ENCODE measurements at regions not wholly inside any gene's neighbourhood (a gene's known extent, or its start where the extent isn't known, plus 50 kb on each side); places are given as distances from the start of the nearest gene placed in this dataset.
"Not testable (repeated sequence)": the region's sequence is repeated elsewhere in the genome, so short reads cannot be mapped to it uniquely, and the experiment has no call there.

DNA sequence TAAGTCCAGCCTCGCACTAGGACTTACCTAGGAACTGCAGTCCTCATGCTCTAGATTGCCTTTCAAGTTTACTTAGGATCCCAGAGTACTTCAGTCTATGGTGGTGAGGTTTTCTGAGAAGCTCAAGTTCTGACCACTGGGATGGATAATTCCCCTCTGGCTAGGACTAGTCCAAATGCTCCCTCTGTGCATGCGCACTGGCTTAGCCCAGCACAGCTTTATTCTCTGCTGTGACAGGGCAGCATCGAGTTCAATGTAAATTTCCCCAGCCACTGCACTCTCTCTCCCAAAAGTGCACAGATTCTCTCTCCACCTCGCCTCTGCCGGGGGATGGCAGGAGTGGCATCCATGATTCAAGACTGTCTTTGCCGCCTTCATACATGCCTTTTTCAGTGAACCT lies 241.6 kb downstream of the ZNF326 start:
- TF ChIP-seq, protein P1, sequence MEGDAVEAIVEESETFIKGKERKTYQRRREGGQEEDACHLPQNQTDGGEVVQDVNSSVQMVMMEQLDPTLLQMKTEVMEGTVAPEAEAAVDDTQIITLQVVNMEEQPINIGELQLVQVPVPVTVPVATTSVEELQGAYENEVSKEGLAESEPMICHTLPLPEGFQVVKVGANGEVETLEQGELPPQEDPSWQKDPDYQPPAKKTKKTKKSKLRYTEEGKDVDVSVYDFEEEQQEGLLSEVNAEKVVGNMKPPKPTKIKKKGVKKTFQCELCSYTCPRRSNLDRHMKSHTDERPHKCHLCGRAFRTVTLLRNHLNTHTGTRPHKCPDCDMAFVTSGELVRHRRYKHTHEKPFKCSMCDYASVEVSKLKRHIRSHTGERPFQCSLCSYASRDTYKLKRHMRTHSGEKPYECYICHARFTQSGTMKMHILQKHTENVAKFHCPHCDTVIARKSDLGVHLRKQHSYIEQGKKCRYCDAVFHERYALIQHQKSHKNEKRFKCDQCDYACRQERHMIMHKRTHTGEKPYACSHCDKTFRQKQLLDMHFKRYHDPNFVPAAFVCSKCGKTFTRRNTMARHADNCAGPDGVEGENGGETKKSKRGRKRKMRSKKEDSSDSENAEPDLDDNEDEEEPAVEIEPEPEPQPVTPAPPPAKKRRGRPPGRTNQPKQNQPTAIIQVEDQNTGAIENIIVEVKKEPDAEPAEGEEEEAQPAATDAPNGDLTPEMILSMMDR (IDR thresholded peaks at IDR 0.05; ENCODE audit: unreplicated experiment in 3 of 3): no peak
- peaks cover 6% of the 10 kb centered on the region for H3K27me3 Mint-ChIP-seq (ENCODE audit: low read depth)
- no peaks in the 10 kb centered on the region for H3K36me3 Mint-ChIP-seq (ENCODE audit: low read depth)
- H3K27ac Mint-ChIP-seq: no peak overlapping the region
- H3K9me3 Mint-ChIP-seq: peaks cover 26% of the 10 kb centered on the region
- no peaks in the 10 kb centered on the region for H3K4me1 Mint-ChIP-seq
- no peak overlapping the region for H3K4me3 Mint-ChIP-seq

DNA sequence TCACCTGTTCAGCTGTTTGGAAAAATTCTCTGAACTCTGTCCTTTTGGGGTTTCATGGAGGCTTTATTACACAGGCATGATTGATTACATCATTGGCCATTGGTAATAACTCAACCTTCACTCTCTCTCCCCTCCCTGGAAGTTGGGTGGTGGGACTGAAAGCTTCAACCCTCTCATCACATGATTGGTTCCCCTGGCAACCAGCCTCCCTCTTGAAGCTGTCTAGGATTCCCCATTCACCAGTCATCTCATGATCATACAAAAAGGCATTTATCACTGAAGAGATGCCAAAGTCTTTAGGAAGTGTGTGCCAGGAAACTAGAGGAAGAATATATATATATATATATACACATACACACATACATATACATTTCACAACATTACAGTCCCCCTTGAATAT lies 228.5 kb downstream of the ZNF326 start:
- Mint-ChIP-seq H3K4me1 (no peaks in the 10 kb centered on the region), H3K27ac (no peak overlapping the region), H3K9me3 (peaks cover 29% of the 10 kb centered on the region), H3K36me3 (ENCODE audit: low read depth) (peaks cover 9% of the 10 kb centered on the region), H3K27me3 (ENCODE audit: low read depth) (no peaks in the 10 kb centered on the region), H3K4me3 (no peak overlapping the region)
- TF ChIP-seq, protein P1 (IDR thresholded peaks at IDR 0.05; ENCODE audit: unreplicated experiment in 3 of 3): no peak

DNA sequence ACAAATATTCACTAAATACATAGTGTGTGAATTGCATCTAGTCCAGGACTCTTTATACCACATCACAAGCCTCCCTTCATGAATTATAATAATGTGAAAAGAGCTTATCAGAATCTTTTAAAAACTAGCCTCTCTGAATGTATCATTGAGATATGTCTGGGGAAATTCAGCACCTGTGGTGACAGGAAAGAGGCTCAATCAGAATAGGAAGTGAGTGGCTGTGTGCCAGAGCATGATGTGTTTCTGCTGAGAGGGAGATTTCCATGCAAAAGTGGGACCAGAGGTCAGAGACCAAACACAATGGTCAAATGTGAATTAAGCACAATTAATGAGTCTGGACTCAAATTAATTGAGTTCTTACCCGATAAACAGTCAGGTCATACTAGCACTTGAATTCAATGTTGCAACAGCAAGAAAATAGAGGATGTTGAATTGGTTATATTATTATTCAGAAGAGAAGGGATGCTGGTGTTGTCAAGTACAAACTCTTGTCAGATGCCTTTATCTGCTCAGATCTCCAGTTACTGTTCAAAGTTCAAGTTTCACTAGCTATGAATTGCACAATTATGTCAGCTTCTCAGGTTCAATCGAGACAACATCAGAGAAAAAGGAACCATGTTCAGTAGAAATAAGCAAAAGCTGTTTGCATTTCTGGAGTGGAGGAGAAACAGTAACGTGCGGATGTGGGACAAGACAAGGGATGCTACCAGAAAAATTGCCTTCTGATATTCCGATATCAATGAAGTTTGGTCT lies 226.2 kb downstream of the ZNF326 start:
- H3K27me3 Mint-ChIP-seq (ENCODE audit: low read depth): no peaks in the 10 kb centered on the region
- no peak overlapping the region for H3K4me3 Mint-ChIP-seq
- peaks cover 4% of the 10 kb centered on the region for H3K36me3 Mint-ChIP-seq (ENCODE audit: low read depth)
- TF ChIP-seq, protein P1 (IDR thresholded peaks at IDR 0.05; ENCODE audit: unreplicated experiment in 3 of 3): no peak
- no peaks in the 10 kb centered on the region for H3K4me1 Mint-ChIP-seq
- H3K9me3 Mint-ChIP-seq: peaks cover 19% of the 10 kb centered on the region
- peak overlapping the region in 1 of 3 experiments; percentile 18 for H3K27ac Mint-ChIP-seq

DNA sequence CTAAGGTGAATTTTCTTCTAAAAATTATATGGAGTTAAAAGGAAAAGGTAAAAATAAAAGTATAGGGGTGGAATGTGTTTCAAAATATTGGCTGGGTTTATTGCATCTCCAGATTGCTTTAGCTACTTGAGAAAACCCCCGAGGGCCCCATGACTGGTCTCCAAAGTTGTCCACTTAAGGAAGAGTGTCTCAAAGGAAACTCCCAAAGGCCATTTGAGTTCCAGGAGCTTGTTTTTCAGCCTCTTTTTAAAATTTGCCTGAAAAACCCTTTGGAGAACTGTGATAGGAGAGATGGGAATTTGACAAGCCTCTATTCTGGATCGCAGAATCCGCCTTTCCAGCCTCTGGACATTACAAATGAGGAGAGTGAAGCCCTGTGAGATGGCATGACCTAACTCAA lies 225.6 kb downstream of the ZNF326 start:
- TF ChIP-seq, protein P1 (IDR thresholded peaks at IDR 0.05; ENCODE audit: unreplicated experiment in 3 of 3): no peak
- peaks cover 4% of the 10 kb centered on the region for H3K36me3 Mint-ChIP-seq (ENCODE audit: low read depth)
- no peak overlapping the region for H3K4me3 Mint-ChIP-seq

DNA sequence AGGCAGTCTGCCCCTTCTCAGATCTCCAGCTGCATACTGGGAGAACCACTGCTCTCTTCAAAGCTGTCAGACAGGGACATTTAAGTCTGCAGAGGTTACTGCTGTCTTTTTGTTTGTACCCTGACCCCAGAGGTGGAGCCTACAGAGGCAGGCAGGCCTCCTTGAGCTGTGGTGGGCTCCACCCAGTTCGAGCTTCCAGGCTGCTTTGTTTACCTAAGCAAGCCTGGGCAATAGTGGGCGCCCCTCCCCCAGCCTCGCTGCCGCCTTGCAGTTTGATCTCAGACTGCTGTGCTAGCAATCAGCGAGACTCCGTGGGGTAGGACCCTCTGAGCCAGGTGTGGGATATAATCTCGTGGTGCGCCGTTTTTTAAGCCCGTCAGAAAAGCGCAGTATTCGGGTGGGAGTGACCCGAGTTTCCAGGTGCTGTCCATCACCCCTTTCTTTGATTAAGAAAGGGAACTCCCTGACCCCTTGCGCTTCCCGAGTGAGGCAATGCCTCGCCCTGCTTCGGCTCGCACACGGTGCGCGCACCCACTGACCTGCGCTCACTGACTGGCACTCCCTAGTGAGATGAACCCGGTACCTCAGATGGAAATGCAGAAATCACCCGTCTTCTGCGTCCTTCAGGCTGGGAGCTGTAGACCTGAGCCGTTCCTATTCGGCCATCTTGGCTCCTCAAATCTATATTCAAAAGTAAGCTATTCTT lies 224.4 kb downstream of the ZNF326 start:
- H3K9me3 Mint-ChIP-seq: peaks cover 11% of the 10 kb centered on the region
- H3K36me3 Mint-ChIP-seq (ENCODE audit: low read depth); H3K27me3 Mint-ChIP-seq (ENCODE audit: low read depth); H3K4me1 Mint-ChIP-seq: not testable (repeated sequence)
- H3K27ac Mint-ChIP-seq: peak overlapping the region; percentile 53 to 91 (median 82)
- peak overlapping the region; percentile 87 to 88 (median 88) for H3K4me3 Mint-ChIP-seq

More for the DNA sequence above, 225.6 kb downstream of the ZNF326 start:
- Mint-ChIP-seq H3K4me1 (no peaks in the 10 kb centered on the region), H3K27me3 (ENCODE audit: low read depth) (no peaks in the 10 kb centered on the region), H3K27ac (no peak overlapping the region), H3K9me3 (peaks cover 19% of the 10 kb centered on the region)

DNA sequence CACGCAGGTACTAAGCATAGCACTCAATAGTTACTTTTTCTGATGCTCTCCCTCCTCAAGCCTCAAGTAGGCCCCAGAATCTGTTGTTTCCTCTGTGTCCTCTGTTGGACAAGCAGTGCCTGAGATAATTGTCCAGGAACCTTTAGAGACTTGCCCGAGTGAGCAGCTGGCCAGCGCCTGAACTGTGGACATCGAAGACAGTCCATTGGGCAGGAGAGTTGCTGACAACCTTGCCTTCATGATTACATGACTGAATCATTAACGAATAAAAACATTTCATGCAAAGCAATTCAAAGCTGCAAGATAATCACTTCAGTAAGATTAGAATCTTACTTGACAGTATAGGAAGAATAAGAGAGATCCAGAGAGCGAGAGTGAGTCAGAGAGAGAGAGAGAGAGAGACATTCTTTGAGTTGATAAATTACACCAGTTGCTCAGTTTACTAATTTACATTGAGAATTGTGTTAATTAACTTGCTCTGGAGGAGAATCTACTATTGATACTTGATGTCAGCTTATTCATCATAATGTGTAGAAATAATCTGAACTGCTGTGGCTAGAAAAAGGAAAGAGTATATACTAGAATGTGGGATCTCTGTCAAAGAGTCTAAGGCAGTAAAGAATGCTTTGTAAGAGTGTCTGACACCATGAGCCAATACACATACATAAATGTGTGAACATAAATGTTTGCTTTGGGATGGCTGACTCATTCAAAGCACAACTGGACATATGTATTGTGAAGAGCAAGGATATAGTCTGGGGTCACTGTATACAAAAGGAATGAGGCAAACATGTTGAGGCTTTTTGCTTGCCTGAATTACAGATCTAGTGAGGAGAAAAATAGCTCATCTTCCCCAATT lies 216.0 kb downstream of the ZNF326 start:
- no peak overlapping the region for H3K27ac Mint-ChIP-seq
- no peaks in the 10 kb centered on the region for H3K4me1 Mint-ChIP-seq
- TF ChIP-seq, protein P1 (IDR thresholded peaks at IDR 0.05; ENCODE audit: unreplicated experiment in 3 of 3): no peak
- no peaks in the 10 kb centered on the region for H3K9me3 Mint-ChIP-seq
- H3K27me3 Mint-ChIP-seq (ENCODE audit: low read depth): no peaks in the 10 kb centered on the region
- H3K4me3 Mint-ChIP-seq: no peak overlapping the region
- no peaks in the 10 kb centered on the region for H3K36me3 Mint-ChIP-seq (ENCODE audit: low read depth)
